ENCODE measurements at regions not wholly inside any gene's neighbourhood (a gene's known extent, or its start where the extent isn't known, plus 50 kb on each side); places are given as distances from the start of the nearest gene placed in this dataset.

- TF ChIP-seq, protein P1, sequence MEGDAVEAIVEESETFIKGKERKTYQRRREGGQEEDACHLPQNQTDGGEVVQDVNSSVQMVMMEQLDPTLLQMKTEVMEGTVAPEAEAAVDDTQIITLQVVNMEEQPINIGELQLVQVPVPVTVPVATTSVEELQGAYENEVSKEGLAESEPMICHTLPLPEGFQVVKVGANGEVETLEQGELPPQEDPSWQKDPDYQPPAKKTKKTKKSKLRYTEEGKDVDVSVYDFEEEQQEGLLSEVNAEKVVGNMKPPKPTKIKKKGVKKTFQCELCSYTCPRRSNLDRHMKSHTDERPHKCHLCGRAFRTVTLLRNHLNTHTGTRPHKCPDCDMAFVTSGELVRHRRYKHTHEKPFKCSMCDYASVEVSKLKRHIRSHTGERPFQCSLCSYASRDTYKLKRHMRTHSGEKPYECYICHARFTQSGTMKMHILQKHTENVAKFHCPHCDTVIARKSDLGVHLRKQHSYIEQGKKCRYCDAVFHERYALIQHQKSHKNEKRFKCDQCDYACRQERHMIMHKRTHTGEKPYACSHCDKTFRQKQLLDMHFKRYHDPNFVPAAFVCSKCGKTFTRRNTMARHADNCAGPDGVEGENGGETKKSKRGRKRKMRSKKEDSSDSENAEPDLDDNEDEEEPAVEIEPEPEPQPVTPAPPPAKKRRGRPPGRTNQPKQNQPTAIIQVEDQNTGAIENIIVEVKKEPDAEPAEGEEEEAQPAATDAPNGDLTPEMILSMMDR (optimal IDR thresholded peaks at IDR 0.05 in 1 of 3, IDR thresholded peaks at IDR 0.05 in 1 of 3, conservative IDR thresholded peaks at IDR 0.05 in 1 of 3; ENCODE audit: extremely low read depth in 1 of 3, insufficient read depth in 2 of 3, low read length in 3 of 3) = no peak
- TF ChIP-seq EZH2 (IDR thresholded peaks at IDR 0.05; ENCODE audit: low read length) = no peak
Observed at GRCh38 chr2:12657560-12657959, 59.2 kb upstream of the TRIB2 start.
